Ecto neural progenitor cell (in vitro differentiated cells): ENCODE measurements at regions not wholly inside any gene's neighbourhood (a gene's known extent, or its start where the extent isn't known, plus 50 kb on each side); places are given as distances from the start of the nearest gene placed in this dataset.

ENCODE experiments used
- DNase-seq: peaks from one replicate; pipeline ENCODE4 v3.0.0-alpha.2; 2018; ENCODE audit warnings: low spot score

GRCh38 chr9:109912726-109913460, 132.9 kb downstream of the PALM2AKAP2 start:
- DNase-seq = no peak

- DNase-seq = no peak
These were observed 133.4 kb downstream of the PALM2AKAP2 start for GRCh38 chr9:109913461-109913810.

GRCh38 chr9:109914280-109915027, 134.5 kb downstream of the PALM2AKAP2 start:
- DNase-seq = no peak

GRCh38 chr9:109916316-109916715, 136.3 kb downstream of the PALM2AKAP2 start:
- no peak for DNase-seq

- no peak for DNase-seq
These were observed 138.6 kb downstream of the PALM2AKAP2 start for GRCh38 chr9:109918339-109919163.

- no peak for DNase-seq
These were observed 139.9 kb downstream of the PALM2AKAP2 start for GRCh38 chr9:109919736-109920408.

GRCh38 chr9:109922617-109923470, 142.8 kb downstream of the PALM2AKAP2 start:
- no peak for DNase-seq

GRCh38 chr9:109923471-109923760, 143.4 kb downstream of the PALM2AKAP2 start:
- DNase-seq = peak; percentile 39

GRCh38 chr9:109923806-109924205, 143.8 kb downstream of the PALM2AKAP2 start:
- peak; percentile 3 for DNase-seq

- DNase-seq = peak; percentile 6
These were observed 145.8 kb downstream of the PALM2AKAP2 start for GRCh38 chr9:109925799-109926198.

GRCh38 chr9:109926421-109926869, 146.4 kb downstream of the PALM2AKAP2 start:
- DNase-seq = peak; percentile 16

- DNase-seq = peak; percentile 43
These were observed 151.6 kb downstream of the PALM2AKAP2 start for GRCh38 chr9:109931623-109932022.

- DNase-seq = peak; percentile 28
These were observed 154.3 kb downstream of the PALM2AKAP2 start for GRCh38 chr9:109934136-109934856.

- DNase-seq = no peak
These were observed 154.8 kb downstream of the PALM2AKAP2 start for GRCh38 chr9:109934857-109935215.

GRCh38 chr9:109935406-109936087, 155.5 kb downstream of the PALM2AKAP2 start:
- DNase-seq = no peak

GRCh38 chr9:109937861-109938453, 158.0 kb downstream of the PALM2AKAP2 start:
- no peak for DNase-seq

- no peak for DNase-seq
These were observed 159.8 kb downstream of the PALM2AKAP2 start for GRCh38 chr9:109939698-109940342.

GRCh38 chr9:109940561-109940960, 160.6 kb downstream of the PALM2AKAP2 start:
- no peak for DNase-seq

- no peak for DNase-seq
These were observed 161.8 kb downstream of the PALM2AKAP2 start for GRCh38 chr9:109941771-109942170.
